Keratinocyte (primary cell): ENCODE measurements at regions not wholly inside any gene's neighbourhood (a gene's known extent, or its start where the extent isn't known, plus 50 kb on each side); places are given as distances from the start of the nearest gene placed in this dataset.

Source experiments
- DNase-seq: peaks from one replicate; pipeline ENCODE4 v3.0.0-alpha.2; 2011; ENCODE audit warnings: low read depth, missing footprints, low spot score
- FAIRE-seq: peaks from 2 replicates; lab custom pipeline; 2011; peaks lifted over from hg19 to GRCh38; lab: Jason Lieb, UNC
- H2AFZ ChIP-seq: 2 replicates; pipeline ENCODE4 v1.6.0; 2012; ENCODE audit warnings: low read length, control low read depth, inconsistent platforms; ENCODE audit not compliant: control insufficient read depth
- H3K27ac ChIP-seq: 2 replicates; pipeline ENCODE4 v1.5.1; 2011; ENCODE audit warnings: low read length; ENCODE audit not compliant: control insufficient read depth, insufficient read depth
- H3K27me3 ChIP-seq: 3 replicates; pipeline ENCODE4 v1.6.0; 2011; ENCODE audit warnings: low read length; ENCODE audit not compliant: control insufficient read depth, insufficient read depth; ENCODE audit errors: extremely low read depth
- H3K36me3 ChIP-seq, 2 experiments: 2 replicates in 1 of 2; 3 replicates in 1 of 2; pipeline ENCODE4 v1.5.1; 2011; ENCODE audit warnings: low read length in 2 of 2, mild to moderate bottlenecking in 1 of 2; ENCODE audit not compliant: control insufficient read depth in 2 of 2, insufficient read depth in 2 of 2; ENCODE audit errors: extremely low read depth in 1 of 2
- H3K4me1 ChIP-seq: 3 replicates; pipeline ENCODE4 v1.5.1; 2011; ENCODE audit warnings: low read length; ENCODE audit not compliant: control insufficient read depth, insufficient read depth; ENCODE audit errors: extremely low read depth
- H3K4me2 ChIP-seq: 3 replicates; pipeline ENCODE4 v1.6.0; 2011; ENCODE audit warnings: low read depth, low read length; ENCODE audit not compliant: control insufficient read depth, insufficient read depth; ENCODE audit errors: extremely low read depth
- H3K4me3 ChIP-seq, 3 experiments: fragments of 200-600 bp in 1 of 3; sonication (generic) in 1 of 3; 2 replicates in 2 of 3; 3 replicates in 1 of 3; pipeline ENCODE4 v1.5.1; 2011 to 2016; ENCODE audit warnings: low read length in 3 of 3, mild to moderate bottlenecking in 3 of 3, control low read depth in 2 of 3, inconsistent platforms in 1 of 3, low read depth in 1 of 3, mixed read lengths in 1 of 3, mixed run types in 1 of 3, moderate library complexity in 1 of 3; ENCODE audit not compliant: control insufficient read depth in 2 of 3, insufficient read depth in 2 of 3; ENCODE audit errors: extremely low read depth in 1 of 3
- H3K79me2 ChIP-seq: 2 replicates; pipeline ENCODE4 v1.6.0; 2012; ENCODE audit warnings: low read length; ENCODE audit not compliant: control insufficient read depth, insufficient read depth
- H3K9ac ChIP-seq: 3 replicates; pipeline ENCODE4 v1.6.0; 2011; ENCODE audit warnings: low read length; ENCODE audit not compliant: control insufficient read depth, insufficient read depth; ENCODE audit errors: extremely low read depth
- H3K9me1 ChIP-seq: 3 replicates; pipeline ENCODE4 v1.6.0; 2011; ENCODE audit warnings: low read length; ENCODE audit not compliant: control insufficient read depth, insufficient read depth; ENCODE audit errors: extremely low read depth
- H3K9me3 ChIP-seq: 2 replicates; pipeline ENCODE4 v1.5.1; 2012; ENCODE audit warnings: low read depth, low read length; ENCODE audit not compliant: control insufficient read depth
- H4K20me1 ChIP-seq: 3 replicates; pipeline ENCODE4 v1.6.0; 2011; ENCODE audit warnings: low read length; ENCODE audit not compliant: control insufficient read depth, insufficient read depth; ENCODE audit errors: extremely low read depth
- CTCF ChIP-seq, 3 experiments: IDR thresholded peaks in 1 of 3; conservative IDR thresholded peaks in 1 of 3; optimal IDR thresholded peaks in 1 of 3; 2 replicates in 2 of 3; 3 replicates in 1 of 3; pipeline versions ENCODE3 to v1.5.1; 2011; ENCODE audit warnings: low read length in 3 of 3, mild to moderate bottlenecking in 3 of 3, moderate library complexity in 2 of 3, control low read depth in 1 of 3, inconsistent platforms in 1 of 3; ENCODE audit not compliant: insufficient read depth in 2 of 3; ENCODE audit errors: extremely low read depth in 1 of 3
- EZH2 ChIP-seq: IDR thresholded peaks from one replicate; pipeline ENCODE4 v1.6.1; 2012; ENCODE audit warnings: inconsistent platforms, mild to moderate bottlenecking, low read length, moderate library complexity
- dilution Hi-C: fragments of 300-500 bp; cut with MboI; formaldehyde crosslinking; loops from one replicate; pipeline ENCODE4 v1.7.0; 2020; ENCODE audit warnings: low sequenced_read_pairs; ENCODE audit not compliant: extremely low pct_ligation_motif_present

GRCh38 chr21:15654171-15654570, 75.6 kb upstream of the USP25 start:
- no peak overlapping the region for H3K9ac ChIP-seq
- dilution Hi-C loops, result no loop called here
- H3K4me2 ChIP-seq, result no peak overlapping the region
- TF ChIP-seq EZH2, result no peak
- no peak for TF ChIP-seq CTCF (optimal IDR thresholded peaks at IDR 0.05 in 1 of 3, IDR thresholded peaks at IDR 0.05 in 1 of 3, conservative IDR thresholded peaks at IDR 0.05 in 1 of 3; ENCODE audit: extremely low read depth in 1 of 3, insufficient read depth in 2 of 3, low read length in 3 of 3)
- H4K20me1 ChIP-seq, result no peaks in the 10 kb centered on the region
- DNase-seq (no peak), FAIRE-seq (no peak)
- no peak overlapping the region for H2AFZ ChIP-seq
- H3K27me3 ChIP-seq, result no peaks in the 10 kb centered on the region
- H3K4me1 ChIP-seq, result no peaks in the 10 kb centered on the region
- no peak overlapping the region for H3K4me3 ChIP-seq
- no peaks in the 10 kb centered on the region for H3K9me3 ChIP-seq
- H3K79me2 ChIP-seq, result no peaks in the 10 kb centered on the region
- no peaks in the 10 kb centered on the region for H3K9me1 ChIP-seq
- H3K36me3 ChIP-seq, result no peaks in the 10 kb centered on the region
- no peak overlapping the region for H3K27ac ChIP-seq

GRCh38 chr21:15659753-15660422, 69.9 kb upstream of the USP25 start:
- DNase-seq (no peak), FAIRE-seq (peak; percentile 5)
- H3K9me3 ChIP-seq, result no peaks in the 10 kb centered on the region
- H3K27ac ChIP-seq, result no peak overlapping the region
- dilution Hi-C loops, result no loop called here
- H3K9ac ChIP-seq, result no peak overlapping the region
- no peaks in the 10 kb centered on the region for H3K79me2 ChIP-seq
- H3K9me1 ChIP-seq, result no peaks in the 10 kb centered on the region
- no peak overlapping the region for H3K4me3 ChIP-seq
- TF ChIP-seq CTCF (optimal IDR thresholded peaks at IDR 0.05 in 1 of 3, IDR thresholded peaks at IDR 0.05 in 1 of 3, conservative IDR thresholded peaks at IDR 0.05 in 1 of 3; ENCODE audit: extremely low read depth in 1 of 3, insufficient read depth in 2 of 3, low read length in 3 of 3) (no peak), EZH2 (no peak)
- no peaks in the 10 kb centered on the region for H3K36me3 ChIP-seq
- peaks cover 11% of the 10 kb centered on the region for H3K4me1 ChIP-seq
- H2AFZ ChIP-seq, result no peak overlapping the region
- no peaks in the 10 kb centered on the region for H4K20me1 ChIP-seq
- H3K27me3 ChIP-seq, result no peaks in the 10 kb centered on the region
- peak overlapping the region; percentile 25 for H3K4me2 ChIP-seq
